ENCODE measurements at regions not wholly inside any gene's neighbourhood (a gene's known extent, or its start where the extent isn't known, plus 50 kb on each side); places are given as distances from the start of the nearest gene placed in this dataset.

GRCh38 chr18:31267823-31268481 is 50.0 kb upstream of the DSG1 start:
- Histone ChIP-seq H3K9ac (ENCODE audit: control insufficient read depth, extremely low read depth, insufficient read depth, low read length) (no peak overlapping the region), H3K9me3 (ENCODE audit: control insufficient read depth, low read depth, low read length) (no peaks in the 10 kb centered on the region)

More at GRCh38 chr18:31267823-31268481, 50.0 kb upstream of the DSG1 start:
- no peaks in the 10 kb centered on the region for H3K9me1 ChIP-seq (ENCODE audit: control insufficient read depth, extremely low read depth, insufficient read depth, low read length)
- no peak overlapping the region for H3K4me3 ChIP-seq (ENCODE audit: control insufficient read depth in 2 of 3, extremely low read depth in 1 of 3, insufficient read depth in 2 of 3, low read depth in 1 of 3, low read length in 3 of 3)
- no peak overlapping the region for H3K4me2 ChIP-seq (ENCODE audit: control insufficient read depth, extremely low read depth, insufficient read depth, low read depth, low read length)
- no peaks in the 10 kb centered on the region for H3K79me2 ChIP-seq (ENCODE audit: control insufficient read depth, insufficient read depth, low read length)
- H3K27me3 ChIP-seq (ENCODE audit: control insufficient read depth, extremely low read depth, insufficient read depth, low read length): no peaks in the 10 kb centered on the region
- peak overlapping the region; percentile 26 for H2AFZ ChIP-seq (ENCODE audit: control insufficient read depth, low read length)
- DNase-seq (ENCODE audit: low read depth, low spot score) (no peak), FAIRE-seq (no peak)
- no peaks in the 10 kb centered on the region for H4K20me1 ChIP-seq (ENCODE audit: control insufficient read depth, extremely low read depth, insufficient read depth, low read length)
- H3K4me1 ChIP-seq (ENCODE audit: control insufficient read depth, extremely low read depth, insufficient read depth, low read length): peaks cover 5% of the 10 kb centered on the region
- dilution Hi-C loops (cut with MboI; ENCODE audit: extremely low pct_ligation_motif_present, low sequenced_read_pairs): no loop called here
- TF ChIP-seq CTCF (optimal IDR thresholded peaks at IDR 0.05 in 1 of 3, IDR thresholded peaks at IDR 0.05 in 1 of 3, conservative IDR thresholded peaks at IDR 0.05 in 1 of 3; ENCODE audit: extremely low read depth in 1 of 3, insufficient read depth in 2 of 3, low read length in 3 of 3) (no peak), EZH2 (IDR thresholded peaks at IDR 0.05; ENCODE audit: low read length) (no peak)
- H3K27ac ChIP-seq (ENCODE audit: control insufficient read depth, insufficient read depth, low read length): no peak overlapping the region
- no peaks in the 10 kb centered on the region for H3K36me3 ChIP-seq (ENCODE audit: control insufficient read depth in 2 of 2, extremely low read depth in 1 of 2, insufficient read depth in 2 of 2, low read length in 2 of 2)
